NCI-H128 (cell line): ENCODE measurements at regions not wholly inside any gene's neighbourhood (a gene's known extent, or its start where the extent isn't known, plus 50 kb on each side); places are given as distances from the start of the nearest gene placed in this dataset.

Source experiments
- DNase-seq: peaks from one replicate; lab custom pipeline; 2025; ENCODE audit not compliant: unreplicated experiment; lab: John Stamatoyannopoulos, UW

GRCh38 chr2:12106440-12107080 lies 360.1 kb downstream of the LPIN1 start:
- DNase-seq, result no peak

- no peak for DNase-seq
These were observed 360.9 kb downstream of the LPIN1 start for GRCh38 chr2:12107321-12107720.

- no peak for DNase-seq
These were observed 361.5 kb downstream of the LPIN1 start for GRCh38 chr2:12107939-12108338.

GRCh38 chr2:12109363-12110017 lies 363.1 kb downstream of the LPIN1 start:
- DNase-seq, result no peak

GRCh38 chr2:12110074-12110473 lies 363.6 kb downstream of the LPIN1 start:
- no peak for DNase-seq

GRCh38 chr2:12110481-12110880 lies 364.0 kb downstream of the LPIN1 start:
- no peak for DNase-seq

- DNase-seq, result no peak
These were observed 367.0 kb downstream of the LPIN1 start for GRCh38 chr2:12113412-12113811.

- DNase-seq, result no peak
These were observed 368.4 kb downstream of the LPIN1 start for GRCh38 chr2:12114816-12115215.

- DNase-seq, result no peak
These were observed 369.9 kb downstream of the LPIN1 start for GRCh38 chr2:12116228-12116750.

- no peak for DNase-seq
These were observed 373.4 kb downstream of the LPIN1 start for GRCh38 chr2:12119841-12120240.

GRCh38 chr2:12120281-12121150 lies 374.1 kb downstream of the LPIN1 start:
- DNase-seq, result no peak

- no peak for DNase-seq
These were observed 378.4 kb downstream of the LPIN1 start for GRCh38 chr2:12124790-12125189.

- no peak for DNase-seq
These were observed 379.9 kb downstream of the LPIN1 start for GRCh38 chr2:12126318-12126717.

GRCh38 chr2:12127638-12128037 lies 381.2 kb downstream of the LPIN1 start:
- DNase-seq, result no peak

GRCh38 chr2:12131975-12132374 lies 385.5 kb downstream of the LPIN1 start:
- no peak for DNase-seq

GRCh38 chr2:12141618-12142258 lies 395.3 kb downstream of the LPIN1 start:
- no peak for DNase-seq

GRCh38 chr2:12151716-12152115 lies 405.3 kb downstream of the LPIN1 start:
- no peak for DNase-seq

- no peak for DNase-seq
These were observed 406.5 kb downstream of the LPIN1 start for GRCh38 chr2:12152888-12153287.

GRCh38 chr2:12155303-12156051 lies 409.0 kb downstream of the LPIN1 start:
- no peak for DNase-seq

- DNase-seq, result no peak
These were observed 409.9 kb downstream of the LPIN1 start for GRCh38 chr2:12156349-12156748.

GRCh38 chr2:12161085-12161484 lies 414.7 kb downstream of the LPIN1 start:
- DNase-seq, result no peak
